Neural progenitor cell (in vitro differentiated cells): ENCODE measurements at regions not wholly inside any gene's neighbourhood (a gene's known extent, or its start where the extent isn't known, plus 50 kb on each side); places are given as distances from the start of the nearest gene placed in this dataset.
"Not testable (repeated sequence)": the region's sequence is repeated elsewhere in the genome, so short reads cannot be mapped to it uniquely, and the experiment has no call there.

Experiments
- DNase-seq: peaks from one replicate; pipeline ENCODE4 v3.0.0-alpha.2; 2016; ENCODE audit warnings: low spot score
- H2AFZ ChIP-seq: fragments of 200-600 bp; sonication (generic); replicated peaks from 2 replicates; pipeline ENCODE4 v1.6.1; 2016; ENCODE audit warnings: antibody characterized with exemption
- H3F3A ChIP-seq: fragments of 200-600 bp; sonication (generic); 2 replicates; pipeline ENCODE4 v1.6.1; 2016; ENCODE audit warnings: antibody characterized with exemption, low read depth
- H3K27ac ChIP-seq: fragments of 200-600 bp; sonication (generic); 2 replicates; pipeline ENCODE4 v1.5.1; 2016; ENCODE audit warnings: mild to moderate bottlenecking
- H3K27me3 ChIP-seq: fragments of 200-600 bp; sonication (generic); 2 replicates; pipeline ENCODE4 v1.6.1; 2016; ENCODE audit warnings: mild to moderate bottlenecking, moderate library complexity
- H3K36me3 ChIP-seq: fragments of 200-600 bp; sonication (generic); 2 replicates; pipeline ENCODE4 v1.5.1; 2016
- H3K4me1 ChIP-seq: fragments of 200-600 bp; sonication (generic); 2 replicates; pipeline ENCODE4 v1.6.1; 2016; ENCODE audit warnings: mixed run types
- H3K4me2 ChIP-seq: fragments of 200-600 bp; sonication (generic); 2 replicates; pipeline ENCODE4 v1.6.1; 2016
- H3K4me3 ChIP-seq: fragments of 200-600 bp; sonication (generic); 2 replicates; pipeline ENCODE4 v1.5.1; 2016
- H3K79me2 ChIP-seq: fragments of 200-600 bp; sonication (generic); 2 replicates; pipeline ENCODE4 v1.6.1; 2016; ENCODE audit warnings: low read depth
- H3K9ac ChIP-seq: fragments of 200-600 bp; sonication (generic); 2 replicates; pipeline ENCODE4 v1.6.1; 2016
- H3K9me3 ChIP-seq: fragments of 200-600 bp; sonication (generic); 2 replicates; pipeline ENCODE4 v1.5.1; 2016; ENCODE audit warnings: low read depth
- H4K20me1 ChIP-seq: fragments of 200-600 bp; sonication (generic); 2 replicates; pipeline ENCODE4 v1.6.1; 2016; ENCODE audit warnings: low read depth
- H3K27ac Mint-ChIP-seq: 3 replicates; pipeline ENCODE4 v1.8.0; 2021; ENCODE audit warnings: mixed read lengths
- H3K27me3 Mint-ChIP-seq: 2 replicates; pipeline ENCODE4 v1.8.0; 2022; ENCODE audit warnings: low read depth, mild to moderate bottlenecking, inconsistent platforms, moderate library complexity, mixed read lengths; ENCODE audit not compliant: insufficient read depth
- H3K36me3 Mint-ChIP-seq: 3 replicates; pipeline ENCODE4 v1.8.0; 2021; ENCODE audit warnings: mixed read lengths
- H3K4me1 Mint-ChIP-seq: 3 replicates; pipeline ENCODE4 v1.8.0; 2021; ENCODE audit warnings: mixed read lengths
- H3K4me3 Mint-ChIP-seq: 3 replicates; pipeline ENCODE4 v1.8.0; 2021; ENCODE audit warnings: mild to moderate bottlenecking, moderate library complexity, mixed read lengths
- H3K9me3 Mint-ChIP-seq: 3 replicates; pipeline ENCODE4 v1.8.0; 2020; ENCODE audit warnings: mixed read lengths
- CTCF ChIP-seq: fragments of 200-600 bp; sonication (generic); IDR thresholded peaks from 2 replicates; pipeline ENCODE4 v1.5.1; 2017; ENCODE audit warnings: antibody characterized with exemption, mild to moderate bottlenecking
- EZH2 ChIP-seq: fragments of 200-600 bp; sonication (generic); IDR thresholded peaks from 2 replicates; pipeline ENCODE4 v1.6.1; 2017; ENCODE audit warnings: antibody characterized with exemption, mild to moderate bottlenecking, moderate library complexity
- EZH2phosphoT487 ChIP-seq: fragments of 200-600 bp; sonication (generic); IDR thresholded peaks from 2 replicates; pipeline ENCODE4 v1.6.1; 2017; ENCODE audit warnings: antibody characterized with exemption

- Histone ChIP-seq H4K20me1 (no peaks in the 10 kb centered on the region), H3K9me3 (no peaks in the 10 kb centered on the region), H3K36me3 (no peaks in the 10 kb centered on the region), H3K27me3 (no peaks in the 10 kb centered on the region), H2AFZ (no peak overlapping the region), H3F3A (no peaks in the 10 kb centered on the region), H3K9ac (no peak overlapping the region), H3K4me3 (no peak overlapping the region), H3K4me1 (no peaks in the 10 kb centered on the region), H3K79me2 (no peaks in the 10 kb centered on the region), H3K27ac (no peak overlapping the region), H3K4me2 (no peak overlapping the region)
- Mint-ChIP-seq H3K9me3 (no peaks in the 10 kb centered on the region), H3K4me1 (no peaks in the 10 kb centered on the region), H3K27me3 (no peaks in the 10 kb centered on the region), H3K36me3 (no peaks in the 10 kb centered on the region), H3K27ac (no peak overlapping the region), H3K4me3 (no peak overlapping the region)
- DNase-seq, result no peak
- TF ChIP-seq EZH2phosphoT487 (no peak), EZH2 (no peak)
These were observed 73.1 kb upstream of the FAM20A start for GRCh38 chr17:68674029-68674925.

- Mint-ChIP-seq H3K27me3 (no peaks in the 10 kb centered on the region), H3K9me3 (no peaks in the 10 kb centered on the region), H3K4me1 (no peaks in the 10 kb centered on the region)
These were observed 70.0 kb upstream of the FAM20A start for GRCh38 chr17:68670967-68671693.

GRCh38 chr17:68666438-68666837, 65.3 kb upstream of the FAM20A start:
- not testable (repeated sequence) for H3K4me1 Mint-ChIP-seq, H3K27me3 Mint-ChIP-seq, H3K27ac Mint-ChIP-seq

More at GRCh38 chr17:68670967-68671693, 70.0 kb upstream of the FAM20A start:
- Mint-ChIP-seq H3K27ac (no peak overlapping the region), H3K36me3 (no peaks in the 10 kb centered on the region), H3K4me3 (no peak overlapping the region)
- H3F3A ChIP-seq, result no peaks in the 10 kb centered on the region
- no peaks in the 10 kb centered on the region for H3K4me1 ChIP-seq
- H3K27ac ChIP-seq, result no peak overlapping the region
- DNase-seq, result no peak
- TF ChIP-seq EZH2phosphoT487 (no peak), EZH2 (no peak), CTCF (no peak)
- H3K36me3 ChIP-seq, result no peaks in the 10 kb centered on the region
- H2AFZ ChIP-seq, result no peak overlapping the region
- no peak overlapping the region for H3K9ac ChIP-seq
- H4K20me1 ChIP-seq, result no peaks in the 10 kb centered on the region
- no peak overlapping the region for H3K4me3 ChIP-seq
- H3K27me3 ChIP-seq, result no peaks in the 10 kb centered on the region
- H3K9me3 ChIP-seq, result no peaks in the 10 kb centered on the region
- no peaks in the 10 kb centered on the region for H3K79me2 ChIP-seq
- H3K4me2 ChIP-seq, result no peak overlapping the region

GRCh38 chr17:68665373-68665772, 64.2 kb upstream of the FAM20A start:
- Mint-ChIP-seq H3K36me3 (no peaks in the 10 kb centered on the region), H3K27me3 (no peaks in the 10 kb centered on the region)

More at GRCh38 chr17:68666438-68666837, 65.3 kb upstream of the FAM20A start:
- H3K27me3 ChIP-seq, H3K9me3 ChIP-seq, H3K4me1 ChIP-seq, H3K4me2 ChIP-seq, H3F3A ChIP-seq, H2AFZ ChIP-seq, DNase-seq, H3K27ac ChIP-seq, H3K4me3 ChIP-seq, H3K9me3 Mint-ChIP-seq, H3K36me3 Mint-ChIP-seq, H3K79me2 ChIP-seq, H3K36me3 ChIP-seq, H3K4me3 Mint-ChIP-seq, H4K20me1 ChIP-seq, H3K9ac ChIP-seq: not testable (repeated sequence)

More at GRCh38 chr17:68665373-68665772, 64.2 kb upstream of the FAM20A start:
- Mint-ChIP-seq H3K4me3 (no peak overlapping the region), H3K9me3 (no peaks in the 10 kb centered on the region), H3K27ac (no peak overlapping the region), H3K4me1 (no peaks in the 10 kb centered on the region)
- no peak for DNase-seq
- Histone ChIP-seq H3K27me3 (no peaks in the 10 kb centered on the region), H3K36me3 (no peaks in the 10 kb centered on the region), H4K20me1 (no peaks in the 10 kb centered on the region), H3K9me3 (no peaks in the 10 kb centered on the region), H2AFZ (no peak overlapping the region), H3K4me1 (no peaks in the 10 kb centered on the region), H3K4me3 (no peak overlapping the region), H3K4me2 (no peak overlapping the region), H3K27ac (no peak overlapping the region), H3K9ac (no peak overlapping the region), H3F3A (no peaks in the 10 kb centered on the region), H3K79me2 (no peaks in the 10 kb centered on the region)
- TF ChIP-seq EZH2 (no peak), CTCF (no peak), EZH2phosphoT487 (no peak)
